A673 (cell line): ENCODE measurements at regions not wholly inside any gene's neighbourhood (a gene's known extent, or its start where the extent isn't known, plus 50 kb on each side); places are given as distances from the start of the nearest gene placed in this dataset.

Experiments
- BruUV-seq: library from RNA; stranded (reverse); fragments of 400-500 nt; replicated peaks from 2 replicates; lab custom pipeline; 2021; lab: Mats Ljungman, UMichigan
- CTCF ChIA-PET: fragments of 300-600 bp; sonication (Branson Sonifier 250); formaldehyde crosslinking; loops from one replicate; lab custom pipeline; 2022; ENCODE audit warnings: antibody characterized with exemption; lab: Charles Lee
- POLR2A ChIA-PET: fragments of 300-600 bp; sonication (Branson Sonifier 250); formaldehyde crosslinking; loops from one replicate; lab custom pipeline; 2022; ENCODE audit warnings: antibody characterized with exemption; ENCODE audit not compliant: low non-redundant PET; lab: Charles Lee
- DNase-seq: peaks from one replicate; pipeline ENCODE4 v3.0.0-alpha.2; 2015; ENCODE audit warnings: low spot score
- H3K27ac ChIP-seq: fragments of 200-600 bp; sonication (generic); 2 replicates; pipeline ENCODE4 v1.5.1; 2016; ENCODE audit warnings: mixed run types, low read depth, mild to moderate bottlenecking, mixed read lengths, antibody characterized with exemption, low read length; ENCODE audit not compliant: poor library complexity, severe bottlenecking
- H3K27me3 ChIP-seq: fragments of 200-600 bp; sonication (generic); replicated peaks from 2 replicates; pipeline ENCODE4 v1.6.1; 2017; ENCODE audit warnings: mixed run types, low read depth, mild to moderate bottlenecking, mixed read lengths, antibody characterized with exemption, low read length; ENCODE audit not compliant: insufficient read depth, poor library complexity
- H3K36me3 ChIP-seq: fragments of 200-600 bp; sonication (generic); 2 replicates; pipeline ENCODE4 v1.6.1; 2016; ENCODE audit warnings: mixed run types, mild to moderate bottlenecking, mixed read lengths, antibody characterized with exemption, low read length; ENCODE audit not compliant: insufficient read depth, poor library complexity, severe bottlenecking
- H3K4me1 ChIP-seq: fragments of 200-600 bp; sonication (generic); 2 replicates; pipeline ENCODE4 v1.6.1; 2017; ENCODE audit warnings: mixed run types, mild to moderate bottlenecking, mixed read lengths, antibody characterized with exemption, low read length; ENCODE audit not compliant: insufficient read depth, poor library complexity, severe bottlenecking
- H3K4me3 ChIP-seq: fragments of 200-600 bp; sonication (generic); 2 replicates; pipeline ENCODE4 v1.5.1; 2016; ENCODE audit warnings: low read depth, mixed run types, mild to moderate bottlenecking, mixed read lengths, low read length; ENCODE audit not compliant: poor library complexity, severe bottlenecking
- H3K9me3 ChIP-seq: fragments of 200-600 bp; sonication (generic); 2 replicates; pipeline ENCODE4 v1.6.1; 2016; ENCODE audit warnings: mixed run types, low read depth, mild to moderate bottlenecking, mixed read lengths, antibody characterized with exemption, low read length; ENCODE audit not compliant: poor library complexity, severe bottlenecking
- EZH2 ChIP-seq: fragments of 200-600 bp; sonication (generic); IDR thresholded peaks from 2 replicates; pipeline ENCODE4 v1.6.1; 2017; ENCODE audit warnings: borderline replicate concordance, low read depth, mild to moderate bottlenecking, mixed read lengths, antibody characterized with exemption, low read length; ENCODE audit not compliant: poor library complexity, severe bottlenecking
- intact Hi-C: fragments of 100-400 bp; cut with micrococcal nuclease; formaldehyde crosslinking; loops from one replicate; pipeline ENCODE4 v1.10.0; 2022; ENCODE audit not compliant: unreplicated experiment
- TF ChIP-seq, protein P1 (sequence below): fragments of 300-800, 200-600 bp; sonication (generic); conservative IDR thresholded peaks from 2 replicates; pipeline ENCODE4 v1.5.1; 2017; ENCODE audit warnings: low read depth, mild to moderate bottlenecking, antibody characterized with exemption, low read length, moderate library complexity, mixed read lengths

DNA sequence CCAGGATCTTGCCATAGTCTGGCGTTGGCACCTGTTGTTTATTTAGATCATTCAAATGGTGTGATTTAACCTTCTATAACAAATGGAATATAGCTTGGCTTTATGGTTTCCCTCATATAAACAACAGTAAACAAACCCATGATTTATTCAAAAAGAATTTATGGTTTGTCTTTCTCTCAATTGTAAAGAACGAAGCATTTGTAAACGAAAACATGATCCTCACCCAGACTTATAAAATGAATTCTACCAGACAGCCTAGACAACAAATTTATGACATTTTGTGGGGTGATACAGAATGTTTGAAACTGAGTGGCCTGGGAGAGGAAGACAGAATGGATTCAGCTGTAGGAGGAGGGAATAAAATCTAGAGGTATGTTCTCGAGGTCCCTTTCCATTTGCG lies 66.1 kb upstream of the PTGFR start:
- no peak for DNase-seq
- no TSS peak for BruUV-seq
- no peaks in the 10 kb centered on the region for H3K9me3 ChIP-seq
- TF ChIP-seq, protein P1, sequence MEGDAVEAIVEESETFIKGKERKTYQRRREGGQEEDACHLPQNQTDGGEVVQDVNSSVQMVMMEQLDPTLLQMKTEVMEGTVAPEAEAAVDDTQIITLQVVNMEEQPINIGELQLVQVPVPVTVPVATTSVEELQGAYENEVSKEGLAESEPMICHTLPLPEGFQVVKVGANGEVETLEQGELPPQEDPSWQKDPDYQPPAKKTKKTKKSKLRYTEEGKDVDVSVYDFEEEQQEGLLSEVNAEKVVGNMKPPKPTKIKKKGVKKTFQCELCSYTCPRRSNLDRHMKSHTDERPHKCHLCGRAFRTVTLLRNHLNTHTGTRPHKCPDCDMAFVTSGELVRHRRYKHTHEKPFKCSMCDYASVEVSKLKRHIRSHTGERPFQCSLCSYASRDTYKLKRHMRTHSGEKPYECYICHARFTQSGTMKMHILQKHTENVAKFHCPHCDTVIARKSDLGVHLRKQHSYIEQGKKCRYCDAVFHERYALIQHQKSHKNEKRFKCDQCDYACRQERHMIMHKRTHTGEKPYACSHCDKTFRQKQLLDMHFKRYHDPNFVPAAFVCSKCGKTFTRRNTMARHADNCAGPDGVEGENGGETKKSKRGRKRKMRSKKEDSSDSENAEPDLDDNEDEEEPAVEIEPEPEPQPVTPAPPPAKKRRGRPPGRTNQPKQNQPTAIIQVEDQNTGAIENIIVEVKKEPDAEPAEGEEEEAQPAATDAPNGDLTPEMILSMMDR: no peak
- TF ChIP-seq EZH2: no peak
- ChIA-PET POLR2A (no interaction called here), CTCF (no interaction called here)
- H3K36me3 ChIP-seq: no peaks in the 10 kb centered on the region
- peaks cover 27% of the 10 kb centered on the region for H3K4me1 ChIP-seq
- H3K27ac ChIP-seq: no peak overlapping the region
- no peaks in the 10 kb centered on the region for H3K27me3 ChIP-seq
- intact Hi-C loops: no loop called here
- H3K4me3 ChIP-seq: no peak overlapping the region

DNA sequence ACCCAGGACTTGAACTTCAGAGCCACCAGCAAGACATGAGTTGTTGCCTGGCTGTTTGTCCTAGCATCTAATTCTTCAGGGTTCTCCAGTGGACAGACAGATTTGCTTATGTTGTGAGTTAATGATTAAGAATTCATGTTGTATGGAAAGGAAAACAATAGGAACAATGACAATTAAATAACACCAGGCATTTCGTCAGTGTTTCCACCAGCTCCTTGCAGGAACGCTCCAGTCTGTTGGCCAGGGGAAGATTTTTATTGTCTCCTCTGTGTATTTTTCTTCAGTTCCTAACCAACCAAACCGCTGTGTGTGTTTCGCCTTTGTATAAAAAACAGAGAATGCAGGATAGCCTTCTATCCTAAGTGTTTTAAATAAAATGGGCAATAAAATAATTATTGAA lies 64.4 kb upstream of the PTGFR start:
- no peaks in the 10 kb centered on the region for H3K9me3 ChIP-seq
- DNase-seq: no peak
- no peaks in the 10 kb centered on the region for H3K27me3 ChIP-seq
- TF ChIP-seq EZH2: no peak
- TF ChIP-seq, protein P1: no peak
- POLR2A ChIA-PET: no interaction called here
- no peak overlapping the region for H3K4me3 ChIP-seq
- no TSS peak for BruUV-seq
- CTCF ChIA-PET: no interaction called here
- intact Hi-C loops: no loop called here
- peaks cover 21% of the 10 kb centered on the region for H3K4me1 ChIP-seq
- H3K36me3 ChIP-seq: no peaks in the 10 kb centered on the region
- no peak overlapping the region for H3K27ac ChIP-seq

DNA sequence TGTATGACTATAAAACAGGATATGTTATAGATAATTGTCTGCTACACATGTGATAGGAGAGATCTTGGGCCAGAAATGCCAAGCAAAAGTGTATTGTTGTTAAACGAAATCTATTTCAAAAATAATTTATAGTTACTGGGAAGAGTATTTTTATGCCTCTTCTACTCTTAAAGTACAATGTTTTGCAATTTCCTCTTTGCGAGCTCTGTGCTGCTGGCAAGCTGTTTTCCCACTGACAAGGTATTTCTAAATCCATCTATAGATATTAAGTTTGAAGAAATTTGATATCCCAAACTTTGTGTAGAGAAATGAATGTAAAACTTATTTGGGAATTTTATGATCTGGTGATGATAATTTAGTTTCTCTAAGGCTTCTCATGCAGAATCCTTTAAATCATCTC lies 63.3 kb upstream of the PTGFR start:
- H3K36me3 ChIP-seq: no peaks in the 10 kb centered on the region
- H3K4me1 ChIP-seq: peaks cover 21% of the 10 kb centered on the region
- H3K9me3 ChIP-seq: no peaks in the 10 kb centered on the region
- ChIA-PET CTCF (no interaction called here), POLR2A (no interaction called here)
- TF ChIP-seq, protein P1: no peak
- no peak for TF ChIP-seq EZH2
- intact Hi-C loops: no loop called here
- DNase-seq: no peak
- no peaks in the 10 kb centered on the region for H3K27me3 ChIP-seq
- H3K27ac ChIP-seq: peak overlapping the region; percentile 17
- H3K4me3 ChIP-seq: no peak overlapping the region
- BruUV-seq: no TSS peak
